GM12865 (cell line): ENCODE measurements at regions not wholly inside any gene's neighbourhood (a gene's known extent, or its start where the extent isn't known, plus 50 kb on each side); places are given as distances from the start of the nearest gene placed in this dataset.

Experiments used
- DNase-seq: peaks from one replicate; pipeline ENCODE4 v3.0.0; 2010; ENCODE audit warnings: low read depth
- H3K4me3 ChIP-seq: 2 replicates; pipeline ENCODE4 v1.5.1; 2011; ENCODE audit warnings: mild to moderate bottlenecking, low read depth, low read length, control low read depth
- TF ChIP-seq, protein P1 (sequence below): IDR thresholded peaks from 2 replicates; pipeline ENCODE4 v1.5.1; 2011; ENCODE audit warnings: low read length, control low read depth, low read depth, inconsistent platforms; ENCODE audit not compliant: insufficient read depth; ENCODE audit errors: missing control alignments

DNA sequence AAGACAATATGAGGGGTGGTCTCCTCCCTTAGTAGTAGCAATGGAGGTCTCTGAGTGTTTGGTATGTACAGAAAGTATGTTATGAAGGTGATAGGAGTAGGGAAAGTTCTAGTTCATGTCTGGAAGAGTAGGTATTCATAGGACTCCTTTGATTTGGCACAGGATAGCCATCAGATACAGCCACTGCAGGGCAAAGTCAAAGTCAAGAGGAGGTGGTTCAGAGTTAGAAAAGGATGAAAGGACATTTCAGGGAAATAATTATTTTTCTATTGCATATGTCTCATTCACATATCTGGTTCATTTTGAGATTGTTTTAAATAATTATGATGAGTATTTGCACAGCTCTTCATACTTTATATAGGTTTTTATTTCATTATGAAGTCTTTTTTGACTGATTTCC lies 381.1 kb downstream of the MFSD1 start:
- TF ChIP-seq, protein P1, sequence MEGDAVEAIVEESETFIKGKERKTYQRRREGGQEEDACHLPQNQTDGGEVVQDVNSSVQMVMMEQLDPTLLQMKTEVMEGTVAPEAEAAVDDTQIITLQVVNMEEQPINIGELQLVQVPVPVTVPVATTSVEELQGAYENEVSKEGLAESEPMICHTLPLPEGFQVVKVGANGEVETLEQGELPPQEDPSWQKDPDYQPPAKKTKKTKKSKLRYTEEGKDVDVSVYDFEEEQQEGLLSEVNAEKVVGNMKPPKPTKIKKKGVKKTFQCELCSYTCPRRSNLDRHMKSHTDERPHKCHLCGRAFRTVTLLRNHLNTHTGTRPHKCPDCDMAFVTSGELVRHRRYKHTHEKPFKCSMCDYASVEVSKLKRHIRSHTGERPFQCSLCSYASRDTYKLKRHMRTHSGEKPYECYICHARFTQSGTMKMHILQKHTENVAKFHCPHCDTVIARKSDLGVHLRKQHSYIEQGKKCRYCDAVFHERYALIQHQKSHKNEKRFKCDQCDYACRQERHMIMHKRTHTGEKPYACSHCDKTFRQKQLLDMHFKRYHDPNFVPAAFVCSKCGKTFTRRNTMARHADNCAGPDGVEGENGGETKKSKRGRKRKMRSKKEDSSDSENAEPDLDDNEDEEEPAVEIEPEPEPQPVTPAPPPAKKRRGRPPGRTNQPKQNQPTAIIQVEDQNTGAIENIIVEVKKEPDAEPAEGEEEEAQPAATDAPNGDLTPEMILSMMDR, result no peak
- DNase-seq, result no peak
- no peak overlapping the region for H3K4me3 ChIP-seq

DNA sequence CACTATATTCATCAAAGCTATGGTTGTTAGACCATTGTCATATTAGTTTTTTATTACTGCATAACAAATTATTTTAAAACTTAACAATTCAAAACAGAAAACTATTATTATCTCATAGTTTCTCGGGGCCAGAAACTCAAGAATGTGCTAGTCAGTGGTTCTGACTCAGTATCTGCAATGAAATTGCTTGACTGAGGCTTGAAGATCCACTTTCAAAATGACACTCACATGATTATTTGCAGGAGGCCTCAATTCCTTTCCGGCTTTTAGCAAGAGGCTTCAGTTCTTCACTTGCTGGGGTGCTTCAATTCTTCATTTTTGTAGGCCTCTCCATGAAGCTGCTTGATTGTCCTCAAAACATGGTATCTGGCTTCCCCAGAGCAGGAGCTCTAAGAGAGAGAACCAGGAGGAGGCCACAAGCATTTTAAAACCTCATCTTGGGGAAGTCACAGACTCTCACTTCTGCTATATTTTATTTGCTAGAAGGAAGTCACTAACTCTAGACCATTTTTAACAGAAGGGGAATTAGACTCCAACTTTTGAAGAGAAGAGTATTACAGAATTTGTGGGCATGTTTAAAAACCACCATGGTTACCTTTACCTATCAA lies 383.7 kb downstream of the MFSD1 start:
- TF ChIP-seq, protein P1, result no peak
- H3K4me3 ChIP-seq, result no peak overlapping the region
- peak; percentile 54 for DNase-seq

DNA sequence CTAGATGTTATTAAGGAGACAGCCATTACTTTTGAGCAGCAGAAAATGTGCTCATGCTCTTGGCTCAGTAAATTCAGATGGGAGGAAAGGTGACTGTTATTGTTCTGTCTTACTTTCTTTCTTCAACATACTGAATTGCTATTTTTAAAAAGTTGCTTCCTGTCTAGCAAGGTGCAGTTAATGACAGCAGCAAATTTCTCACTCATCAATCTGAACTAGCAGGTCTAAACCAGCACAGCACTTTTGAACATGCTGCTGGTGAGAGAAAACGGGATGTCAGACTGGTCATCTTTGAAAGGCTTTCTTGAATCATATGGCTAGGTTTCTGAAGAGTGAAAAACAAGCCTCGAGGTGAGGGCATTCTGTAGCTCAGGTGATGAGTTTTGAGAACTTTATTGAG lies 384.7 kb downstream of the MFSD1 start:
- peak; percentile 71 for DNase-seq
- H3K4me3 ChIP-seq, result no peak overlapping the region
- TF ChIP-seq, protein P1, result no peak

DNA sequence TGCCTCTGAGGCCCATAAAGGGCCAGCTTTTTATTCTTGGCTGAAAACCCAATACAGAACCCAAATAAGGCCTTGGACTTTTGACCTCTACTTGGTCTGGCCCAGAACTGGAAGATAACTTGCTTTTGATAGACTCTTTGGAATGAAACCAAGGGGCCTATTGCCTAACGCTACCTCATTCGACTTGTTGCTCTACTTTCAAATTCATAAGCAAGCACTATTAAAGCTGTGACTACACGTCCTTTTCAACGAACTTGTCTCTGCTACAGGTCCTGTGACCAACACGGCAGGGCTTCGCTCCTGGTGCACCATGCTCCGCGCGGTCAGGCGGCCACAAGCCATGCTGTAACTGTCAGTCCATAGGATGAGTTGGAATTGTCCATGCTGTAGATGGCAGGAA lies 385.4 kb downstream of the MFSD1 start:
- no peak overlapping the region for H3K4me3 ChIP-seq
- DNase-seq, result no peak
- TF ChIP-seq, protein P1, result no peak

DNA sequence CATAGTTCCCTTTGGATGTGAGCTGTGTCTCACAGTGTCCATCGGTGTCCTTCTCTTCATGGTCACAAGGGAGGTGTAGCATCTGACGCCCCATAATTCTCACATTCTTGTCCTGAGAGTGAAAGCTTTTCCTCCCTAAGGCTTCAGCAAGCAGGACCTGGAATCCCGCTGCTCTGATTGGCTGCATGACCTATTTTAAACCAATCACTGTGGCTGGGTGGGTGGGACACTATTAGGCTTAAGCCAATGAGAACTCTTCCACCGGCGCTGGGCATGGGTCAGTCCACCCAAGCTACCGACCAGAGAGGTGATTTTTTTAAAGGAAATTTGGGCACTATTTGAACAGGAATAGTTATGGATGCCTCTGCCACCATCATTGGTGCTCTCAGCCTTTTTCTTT lies 385.9 kb downstream of the MFSD1 start:
- no peak overlapping the region for H3K4me3 ChIP-seq
- no peak for DNase-seq
- TF ChIP-seq, protein P1, result no peak

DNA sequence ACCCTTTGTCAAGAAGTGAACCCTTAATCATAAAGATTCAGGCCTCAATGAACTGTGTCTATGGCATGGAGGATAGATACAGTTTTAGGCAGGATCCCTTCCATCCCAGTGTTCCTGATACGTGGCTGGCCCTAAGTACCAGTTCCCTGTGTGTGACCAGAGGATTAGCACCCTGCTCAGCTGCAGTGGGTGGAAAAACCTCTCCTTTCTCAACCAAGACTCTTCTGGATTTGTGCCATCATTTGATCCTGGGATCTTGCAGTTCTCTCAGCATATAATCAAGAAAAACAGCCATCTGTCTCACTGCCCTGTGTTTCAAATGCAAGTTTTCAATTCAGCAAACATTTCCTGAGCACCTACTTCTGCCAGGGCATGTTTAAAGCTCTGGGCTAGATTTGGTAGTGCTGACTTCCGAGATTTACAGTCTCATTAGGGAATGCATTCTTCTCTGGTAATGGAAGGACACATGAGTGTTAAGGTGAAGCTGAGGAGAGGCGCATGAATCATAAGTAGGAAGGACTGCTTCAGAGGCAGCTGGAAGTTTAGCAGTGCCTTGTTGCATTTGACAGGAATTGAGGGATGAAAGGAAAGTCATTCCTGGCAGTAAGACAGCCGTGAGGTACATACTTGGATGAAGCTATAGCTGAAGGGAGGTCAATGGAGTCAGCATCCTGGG lies 388.3 kb downstream of the MFSD1 start:
- DNase-seq, result no peak
- H3K4me3 ChIP-seq, result no peak overlapping the region
- TF ChIP-seq, protein P1, result no peak

- DNase-seq, result no peak
- no peak overlapping the region for H3K4me3 ChIP-seq
- TF ChIP-seq, protein P1, result no peak
These were observed 389.6 kb downstream of the MFSD1 start for GRCh38 chr3:159191447-159191846.
